Heart right ventricle (tissue), 16 donors: ENCODE measurements at regions not wholly inside any gene's neighbourhood (a gene's known extent, or its start where the extent isn't known, plus 50 kb on each side); places are given as distances from the start of the nearest gene placed in this dataset.
A peak's percentile ranks its signal among the peaks of the same experiment; 100 is the strongest.

Source experiments
- ATAC-seq, 8 donors: fragments of 200-7000 bp; cut with Tn5 transposase; one replicate each; pipeline ENCODE4 v1.9.1; 2020; ENCODE audit warnings: mild to moderate bottlenecking in 8 of 8, moderate library complexity in 8 of 8, moderate number of reproducible peaks in 1 of 8
- DNase-seq, 2 donors: peaks; one replicate each; pipeline ENCODE4 v3.0.0-alpha.2; 2020
- H3K27ac ChIP-seq, 10 donors: fragments of 200-600 bp; sonication (generic) in 2 of 10; one replicate each; pipeline versions ENCODE4 v1.5.0 to v1.8.0; 2020 to 2022; ENCODE audit warnings: mild to moderate bottlenecking in 3 of 10
- H3K27me3 ChIP-seq, 7 donors: fragments of 200-600 bp; one replicate each; pipeline ENCODE4 v1.8.0; 2021 to 2022; ENCODE audit warnings: mild to moderate bottlenecking in 2 of 7
- H3K36me3 ChIP-seq, 9 donors: fragments of 200-600 bp; sonication (generic) in 1 of 9; one replicate each; pipeline versions ENCODE4 v1.5.0 to v1.8.0; 2020 to 2022; ENCODE audit warnings: mild to moderate bottlenecking in 2 of 9
- H3K4me1 ChIP-seq, 9 donors: fragments of 200-600 bp; sonication (generic) in 1 of 9; one replicate each; pipeline versions ENCODE4 v1.5.0 to v1.8.0; 2020 to 2022; ENCODE audit warnings: mild to moderate bottlenecking in 4 of 9
- H3K4me3 ChIP-seq, 10 donors: fragments of 200-600 bp; sonication (generic) in 2 of 10; one replicate each; pipeline versions ENCODE4 v1.5.0 to v1.8.0; 2020 to 2022; ENCODE audit warnings: mild to moderate bottlenecking in 7 of 10, moderate library complexity in 2 of 10
- H3K9me3 ChIP-seq, 11 donors: fragments of 200-600 bp in 10 of 11; sonication (generic) in 2 of 11; one replicate each; pipeline versions ENCODE4 v1.5.0 to v1.8.0; 2013 to 2022; ENCODE audit warnings: mild to moderate bottlenecking in 2 of 11, control low read depth in 1 of 11, moderate library complexity in 1 of 11
- WGBS, 2 donors: extraction: QIAGEN DNeasy Blood & Tissue Kit; methylation state at CpG; one replicate each; pipeline ENCODE4 v1.1.7; 2013; ENCODE audit warnings: inconsistent platforms in 1 of 2; 5-methylcytosine and 5-hydroxymethylcytosine counted together
- intact Hi-C, 10 donors: fragments of 100-400 bp; cut with DNase I; formaldehyde crosslinking; loops; one replicate each; pipeline versions ENCODE4 v1.11.1 to v1.14.2; 2022
- TF ChIP-seq, protein P1 (sequence below), 9 donors: fragments of 200-600 bp; sonication (generic) in 2 of 9; IDR thresholded peaks; one replicate each; pipeline versions ENCODE4 v1.5.0 to v1.8.0; 2021 to 2022; ENCODE audit warnings: antibody characterized with exemption in 9 of 9, mild to moderate bottlenecking in 5 of 9, moderate library complexity in 1 of 9
- donor health status: Arrhythmogenic right ventricular cardiomyopathy.
- donor health status: ischemic (EF 13 %, LVEDD 7.1; RV severe dilation, severe dysfunction).
- donor health status: healthy with polysubstance abuse.
- donor health status: DM: no; HTN: yes; CAD: no.
- donor health status: DM: no; HTN: no; CAD: no.
- donor health status: ischemic (EF 25% LVEDD 6.9; RV normal size, moderate dysfunction).
- donor health status: ischemic (EF 25% LVEDD 5.7; RV mildly dilated, moderate dysfunction).
- donor health status: healthy.
- donor health status: DM: yes; HTN: yes; CAD: no.
- donor health status: Ischemic cardiomyopathy.
- donor health status: ischemic (EF 35%, LVEDD 5.7; RV mildly dilated, moderate dysfunction).
- donor health status: nonischemic (EF 11% LVEDD 7.7; RV severe dilation, severe dysfunction).
- donor health status: DM: yes; HTN: yes; CAD: no.
- donor health status: PGD.
- donor health status: ischemic (EF 29% LVEDD 5.4; RV normal size, mild dysfunction).
- donor health status: nonischemic (EF 23%, LVEDD 6.1; RV moderate dilation, normal function).

DNA sequence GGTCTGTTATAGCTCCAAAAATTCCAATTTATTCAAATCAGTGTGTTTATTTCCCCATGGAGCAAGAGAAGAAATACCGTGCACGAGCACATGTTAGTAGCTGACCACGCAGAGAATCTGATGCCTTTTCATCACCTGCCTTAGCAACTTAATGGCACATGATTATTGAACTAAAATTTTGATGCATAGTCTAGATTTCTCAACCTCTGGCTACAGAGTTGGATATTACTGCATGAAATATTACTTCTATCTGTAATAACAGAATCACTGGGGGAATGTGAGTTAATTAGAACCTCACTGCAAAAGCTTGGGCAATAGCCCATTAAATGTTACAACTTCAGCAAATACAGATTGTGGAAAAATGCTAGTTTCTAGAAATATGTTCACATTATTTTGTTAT is 335.8 kb downstream of the FLRT2 start:
- Histone ChIP-seq H3K27ac (no peak overlapping the region), H3K4me3 (no peak overlapping the region), H3K27me3 (no peaks in the 10 kb centered on the region), H3K9me3 (peaks cover 0 to 2% (median 0%) of the 10 kb centered on the region in 11 donors), H3K4me1 (no peaks in the 10 kb centered on the region), H3K36me3 (no peaks in the 10 kb centered on the region)
- intact Hi-C loops, result no loop called here
- 76 to 78% methylated on average over 3 of the region's 3 CpGs for WGBS, 2 donors
- ATAC-seq (no peak), DNase-seq (no peak)
- TF ChIP-seq, protein P1, sequence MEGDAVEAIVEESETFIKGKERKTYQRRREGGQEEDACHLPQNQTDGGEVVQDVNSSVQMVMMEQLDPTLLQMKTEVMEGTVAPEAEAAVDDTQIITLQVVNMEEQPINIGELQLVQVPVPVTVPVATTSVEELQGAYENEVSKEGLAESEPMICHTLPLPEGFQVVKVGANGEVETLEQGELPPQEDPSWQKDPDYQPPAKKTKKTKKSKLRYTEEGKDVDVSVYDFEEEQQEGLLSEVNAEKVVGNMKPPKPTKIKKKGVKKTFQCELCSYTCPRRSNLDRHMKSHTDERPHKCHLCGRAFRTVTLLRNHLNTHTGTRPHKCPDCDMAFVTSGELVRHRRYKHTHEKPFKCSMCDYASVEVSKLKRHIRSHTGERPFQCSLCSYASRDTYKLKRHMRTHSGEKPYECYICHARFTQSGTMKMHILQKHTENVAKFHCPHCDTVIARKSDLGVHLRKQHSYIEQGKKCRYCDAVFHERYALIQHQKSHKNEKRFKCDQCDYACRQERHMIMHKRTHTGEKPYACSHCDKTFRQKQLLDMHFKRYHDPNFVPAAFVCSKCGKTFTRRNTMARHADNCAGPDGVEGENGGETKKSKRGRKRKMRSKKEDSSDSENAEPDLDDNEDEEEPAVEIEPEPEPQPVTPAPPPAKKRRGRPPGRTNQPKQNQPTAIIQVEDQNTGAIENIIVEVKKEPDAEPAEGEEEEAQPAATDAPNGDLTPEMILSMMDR (IDR thresholded peaks at IDR 0.05), result no peak

DNA sequence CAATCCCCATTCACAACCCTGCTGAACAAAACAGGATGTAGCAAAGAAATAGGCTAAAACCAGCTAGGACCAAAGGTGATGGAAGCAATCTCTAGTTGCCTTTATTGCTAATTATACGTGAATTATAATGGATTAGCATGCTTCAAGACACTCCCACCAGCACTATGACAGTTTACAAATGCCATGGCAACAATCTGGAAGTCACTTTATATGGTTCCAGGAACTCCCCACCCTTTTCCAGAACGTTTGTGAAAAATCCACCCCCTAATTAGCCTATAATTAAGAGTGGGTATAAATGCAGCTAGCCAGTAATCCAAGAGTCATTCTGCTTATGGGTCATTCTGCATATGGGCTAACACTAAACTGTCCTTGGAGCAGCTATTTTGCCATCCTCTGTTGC is 328.7 kb downstream of the FLRT2 start:
- Histone ChIP-seq H3K27ac (no peak overlapping the region), H3K9me3 (no peaks in the 10 kb centered on the region), H3K36me3 (no peaks in the 10 kb centered on the region), H3K27me3 (no peaks in the 10 kb centered on the region), H3K4me3 (no peak overlapping the region), H3K4me1 (no peaks in the 10 kb centered on the region)
- TF ChIP-seq, protein P1 (IDR thresholded peaks at IDR 0.05), result no peak
- DNase-seq, result no peak
- intact Hi-C loops, result no loop called here
- no peak for ATAC-seq
- 59 to 72% methylated on average over 2 of the region's 2 CpGs for WGBS, 2 donors

DNA sequence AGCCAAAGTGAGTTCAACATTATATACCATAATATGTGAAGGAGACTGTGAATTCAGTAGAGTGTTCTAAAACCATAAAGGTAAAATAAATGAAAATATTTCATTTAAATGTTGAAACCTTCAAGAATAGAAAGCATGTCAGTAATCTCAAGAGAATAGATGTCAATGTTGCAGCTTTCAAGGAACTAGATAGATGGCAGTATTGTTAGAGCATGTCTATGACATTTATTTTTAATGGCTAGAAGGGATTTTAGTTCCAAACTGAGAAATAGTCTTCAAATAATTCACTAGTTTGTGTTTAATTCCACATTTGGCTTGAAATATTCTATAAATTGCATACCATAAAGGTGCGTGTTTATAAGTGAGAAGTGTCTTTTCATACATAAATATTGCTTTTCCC is 326.5 kb downstream of the FLRT2 start:
- no peak overlapping the region for H3K27ac ChIP-seq
- no peaks in the 10 kb centered on the region for H3K27me3 ChIP-seq
- H3K4me1 ChIP-seq, result no peaks in the 10 kb centered on the region
- intact Hi-C loops, result no loop called here
- ATAC-seq (no peak), DNase-seq (no peak)
- H3K9me3 ChIP-seq, result no peaks in the 10 kb centered on the region
- H3K36me3 ChIP-seq, result no peaks in the 10 kb centered on the region
- 78 to 90% methylated on average over 1 of the region's 1 CpG for WGBS, 2 donors
- no peak overlapping the region for H3K4me3 ChIP-seq
- TF ChIP-seq, protein P1 (IDR thresholded peaks at IDR 0.05), result peak in 4 of 9 donors; percentile 23 to 45 (median 26)

DNA sequence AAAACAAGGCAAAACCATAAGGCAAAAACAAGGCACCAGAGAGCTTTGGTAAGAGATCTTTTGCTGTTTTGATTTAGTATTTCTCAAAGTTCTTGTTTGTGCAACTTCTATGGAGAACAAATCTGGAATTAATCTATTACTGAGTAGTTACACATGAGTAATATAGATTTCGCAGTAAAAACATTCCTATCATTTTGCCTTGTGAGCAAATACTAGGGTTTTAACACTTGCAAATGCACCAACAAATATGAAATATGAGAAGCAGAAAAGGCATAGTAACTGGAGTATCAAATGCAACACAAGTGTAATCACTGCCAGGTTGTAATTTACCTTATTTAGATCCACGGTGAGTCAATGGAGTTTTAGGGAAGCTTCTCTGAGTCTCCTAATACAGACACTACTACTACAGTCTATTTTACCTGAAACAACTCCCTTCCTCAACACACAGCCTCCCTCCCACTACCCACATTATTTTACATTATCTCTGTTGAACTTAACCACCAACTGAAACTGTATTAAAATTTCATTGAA is 324.1 kb downstream of the FLRT2 start:
- Histone ChIP-seq H3K27ac (no peak overlapping the region), H3K4me1 (no peaks in the 10 kb centered on the region), H3K9me3 (no peaks in the 10 kb centered on the region), H3K36me3 (no peaks in the 10 kb centered on the region), H3K27me3 (no peaks in the 10 kb centered on the region), H3K4me3 (no peak overlapping the region)
- intact Hi-C loops, result no loop called here
- no peak for DNase-seq
- ATAC-seq, result no peak
- TF ChIP-seq, protein P1 (IDR thresholded peaks at IDR 0.05), result no peak
- WGBS, 2 donors, result 90 to 93% methylated on average over 2 of the region's 2 CpGs
